HepG2 (cell line): ENCODE measurements at regions not wholly inside any gene's neighbourhood (a gene's known extent, or its start where the extent isn't known, plus 50 kb on each side); places are given as distances from the start of the nearest gene placed in this dataset.

Source experiments
- ATAC-seq: fragments of 200-7000 bp; cut with Tn5 transposase; 3 replicates; pipeline ENCODE4 v1.9.1; 2020; ENCODE audit warnings: mild to moderate bottlenecking, moderate library complexity
- BruUV-seq: library from RNA; stranded (reverse); fragments of 400-500 nt; replicated peaks from 2 replicates; lab custom pipeline; 2021; lab: Mats Ljungman, UMichigan
- CTCF ChIA-PET: fragments of 300-600 bp; formaldehyde crosslinking; extraction: SDS; loops from one replicate; lab custom pipeline; 2021; ENCODE audit warnings: low total read pairs, inconsistent platforms, low intra/inter-chr PET ratio; lab: Yijun Ruan, JAX
- POLR2A ChIA-PET: fragments of 350-600 bp; sonication (Branson Sonifier 250); formaldehyde crosslinking; loops from one replicate; lab custom pipeline; 2020; ENCODE audit warnings: antibody characterized with exemption, inconsistent platforms; lab: Yijun Ruan, JAX
- DNase-seq: peaks from one replicate; pipeline ENCODE4 v3.0.0-alpha.2; 2015; ENCODE audit warnings: low spot score
- FAIRE-seq: peaks from 3 replicates; lab custom pipeline; 2011; peaks lifted over from hg19 to GRCh38; lab: Jason Lieb, UNC
- H2AFZ ChIP-seq: one replicate; pipeline ENCODE4 v1.6.1; 2011; ENCODE audit warnings: low read length, inconsistent platforms
- H3K27ac ChIP-seq: fragments of 300-600 bp; 3 replicates; pipeline ENCODE4 v1.8.0; 2011; ENCODE audit warnings: mixed run types, mild to moderate bottlenecking, mixed read lengths, low read length, inconsistent platforms; ENCODE audit not compliant: insufficient read depth; ENCODE audit errors: extremely low read length
- H3K27me3 ChIP-seq, 2 experiments: fragments of 200-600 bp in 1 of 2; 2 replicates in 1 of 2; 3 replicates in 1 of 2; pipeline versions ENCODE4 v1.6.0 to v1.8.0; 2011; ENCODE audit warnings: low read length in 2 of 2, mild to moderate bottlenecking in 2 of 2, moderate library complexity in 2 of 2, inconsistent platforms in 1 of 2; ENCODE audit not compliant: insufficient read depth in 2 of 2, control insufficient read depth in 1 of 2
- H3K36me3 ChIP-seq, 2 experiments: fragments of 200-600 bp in 1 of 2; replicated peaks in 1 of 2; 2 replicates in 1 of 2; 3 replicates in 1 of 2; pipeline versions ENCODE4 v1.5.1 to v1.8.0; 2011; ENCODE audit warnings: low read length in 2 of 2, inconsistent platforms in 1 of 2; ENCODE audit not compliant: insufficient read depth in 2 of 2, control insufficient read depth in 1 of 2
- H3K4me1 ChIP-seq: 2 replicates; pipeline ENCODE4 v1.5.1; 2012; ENCODE audit warnings: low read length, inconsistent platforms; ENCODE audit not compliant: insufficient read depth
- H3K4me2 ChIP-seq: 2 replicates; pipeline ENCODE4 v1.6.0; 2011; ENCODE audit warnings: low read depth, low read length, inconsistent platforms
- H3K4me3 ChIP-seq, 3 experiments: fragments of 200-600 bp in 1 of 3; sonication (generic), shearing (Covaris generic) in 1 of 3; replicated peaks in 1 of 3; 2 replicates each; pipeline ENCODE4 v1.5.1; 2011 to 2016; ENCODE audit warnings: low read length in 3 of 3, inconsistent platforms in 2 of 3, low read depth in 2 of 3, mild to moderate bottlenecking in 2 of 3, control low read depth in 1 of 3, mixed read lengths in 1 of 3; ENCODE audit not compliant: insufficient read depth in 1 of 3
- H3K79me2 ChIP-seq: one replicate; pipeline ENCODE4 v1.6.1; 2011; ENCODE audit warnings: low read length, inconsistent platforms; ENCODE audit not compliant: insufficient read depth
- H3K9ac ChIP-seq: 2 replicates; pipeline ENCODE4 v1.6.0; 2011; ENCODE audit warnings: mild to moderate bottlenecking, low read depth, low read length, inconsistent platforms; ENCODE audit not compliant: insufficient read depth
- H3K9me3 ChIP-seq: 2 replicates; pipeline ENCODE4 v1.5.1; 2012; ENCODE audit warnings: mild to moderate bottlenecking, low read length
- H4K20me1 ChIP-seq: 2 replicates; pipeline ENCODE4 v1.6.0; 2011; ENCODE audit warnings: inconsistent platforms, mild to moderate bottlenecking, low read length, moderate library complexity; ENCODE audit not compliant: insufficient read depth
- AGO2 ChIP-seq: fragments of 200-400 bp; formaldehyde crosslinking; optimal IDR thresholded peaks from 2 replicates; pipeline ENCODE3; 2017; ENCODE audit warnings: mild to moderate bottlenecking, low read depth, low read length, moderate library complexity
- CENPT ChIP-seq: sonication (generic); formaldehyde crosslinking; IDR thresholded peaks from 2 replicates; pipeline ENCODE4 v1.8.0; 2022; ENCODE audit warnings: low read depth, mild to moderate bottlenecking, moderate library complexity, missing genetic modification reagents
- DMAP1 ChIP-seq: IDR thresholded peaks from 2 replicates; pipeline ENCODE4 v1.6.1; 2016
- FOXA3 ChIP-seq: IDR thresholded peaks from 2 replicates; pipeline ENCODE4 v1.6.1; 2016; ENCODE audit warnings: missing genetic modification reagents, missing compliant biosample characterization
- MAFF ChIP-seq: IDR thresholded peaks from 2 replicates; pipeline ENCODE4 v1.6.1; 2011; ENCODE audit warnings: low read depth, low read length, improper control_type of control experiment
- NFE2L2 ChIP-seq: fragments of 150-350 bp; IDR thresholded peaks from 2 replicates; pipeline ENCODE4 v1.6.1; 2014; ENCODE audit warnings: low read length
- POLR2AphosphoS2 ChIP-seq: IDR thresholded peaks from 2 replicates; pipeline ENCODE4 v1.6.1; 2011; ENCODE audit warnings: low read depth, low read length, improper control_type of control experiment
- RARA ChIP-seq: IDR thresholded peaks from 2 replicates; pipeline ENCODE4 v1.6.1; 2016; ENCODE audit warnings: missing genetic modification reagents, missing compliant biosample characterization
- SRSF9 ChIP-seq: fragments of 200-400 bp; formaldehyde crosslinking; IDR thresholded peaks from 2 replicates; pipeline ENCODE4 v1.6.1; 2018; ENCODE audit warnings: borderline replicate concordance, mild to moderate bottlenecking, low read depth, low read length; ENCODE audit not compliant: insufficient read depth, poor library complexity, severe bottlenecking
- SSRP1 ChIP-seq: IDR thresholded peaks from 2 replicates; pipeline ENCODE4 v1.6.1; 2016; ENCODE audit warnings: control low read depth
- STAT6 ChIP-seq: sonication (generic); formaldehyde crosslinking; IDR thresholded peaks from 2 replicates; pipeline ENCODE4 v1.4.0; 2020; ENCODE audit warnings: missing genetic modification reagents, mild to moderate bottlenecking, borderline replicate concordance
- ZC3H4 ChIP-seq: sonication (generic); formaldehyde crosslinking; IDR thresholded peaks from 2 replicates; pipeline ENCODE4 v1.4.0; 2020; ENCODE audit warnings: missing genetic modification reagents, borderline replicate concordance
- ZNF552 ChIP-seq: sonication (generic); formaldehyde crosslinking; IDR thresholded peaks from 2 replicates; pipeline ENCODE4 v1.9.0; 2022; ENCODE audit warnings: missing genetic modification reagents, mild to moderate bottlenecking, borderline replicate concordance
- WGBS: methylation state at CpG from one replicate; pipeline ENCODE4 v1.1.6; 2017; ENCODE audit warnings: low lambda C conversion rate; 5-methylcytosine and 5-hydroxymethylcytosine counted together
- in situ Hi-C: cut with HindIII; loops from 2 replicates; pipeline ENCODE4 v1.10.0; 2017; ENCODE audit warnings: low pct_unique_long_range_greater_than_20kb; ENCODE audit not compliant: extremely low pct_ligation_motif_present
- intact Hi-C: fragments of 100-400 bp; cut with micrococcal nuclease; formaldehyde crosslinking; loops from one replicate; pipeline ENCODE4 v1.10.0; 2022; ENCODE audit not compliant: unreplicated experiment

GRCh38 chr15:35305031-35305550 is 220.0 kb upstream of the NANOGP8 start:
- Histone ChIP-seq H3K4me2 (no peak overlapping the region), H3K9me3 (no peaks in the 10 kb centered on the region), H3K4me3 (no peak overlapping the region), H2AFZ (no peak overlapping the region), H3K9ac (no peak overlapping the region), H4K20me1 (no peaks in the 10 kb centered on the region), H3K79me2 (no peaks in the 10 kb centered on the region), H3K36me3 (no peaks in the 10 kb centered on the region), H3K27me3 (no peaks in the 10 kb centered on the region), H3K4me1 (peaks cover 8% of the 10 kb centered on the region), H3K27ac (no peak overlapping the region)
- FAIRE-seq (no peak), DNase-seq (no peak), ATAC-seq (no peak)
- TF ChIP-seq MAFF: no peak
- TF ChIP-seq STAT6: no peak
- no peak for TF ChIP-seq POLR2AphosphoS2
- no peak for TF ChIP-seq ZNF552 (CRISPR knock-in tag)
- no peak for TF ChIP-seq DMAP1 (CRISPR knock-in tag)
- no peak for TF ChIP-seq SSRP1 (CRISPR knock-in tag)
- no peak for TF ChIP-seq FOXA3
- no peak for TF ChIP-seq NFE2L2
- WGBS: 84% methylated on average over 2 of the region's 2 CpGs
- in situ Hi-C loops (no loop called here), intact Hi-C loops (no loop called here)
- ChIA-PET CTCF (no interaction called here), POLR2A (no interaction called here)
- BruUV-seq: no TSS peak

GRCh38 chr15:35304389-35304788 is 219.3 kb upstream of the NANOGP8 start:
- Histone ChIP-seq H3K4me3 (no peak overlapping the region), H3K36me3 (no peaks in the 10 kb centered on the region), H4K20me1 (no peaks in the 10 kb centered on the region), H3K27me3 (no peaks in the 10 kb centered on the region), H3K79me2 (no peaks in the 10 kb centered on the region), H3K9ac (no peak overlapping the region), H3K27ac (no peak overlapping the region), H3K4me2 (no peak overlapping the region), H2AFZ (no peak overlapping the region), H3K4me1 (peaks cover 8% of the 10 kb centered on the region), H3K9me3 (no peaks in the 10 kb centered on the region)
- WGBS: 77% methylated on average over 2 of the region's 2 CpGs
- intact Hi-C loops (no loop called here), in situ Hi-C loops (no loop called here)
- ATAC-seq: no peak
- CTCF ChIA-PET: no interaction called here
- TF ChIP-seq ZC3H4 (CRISPR knock-in tag) (no peak), RARA (no peak), AGO2 (no peak), CENPT (no peak), SRSF9 (no peak)
- no peak for FAIRE-seq
- no peak for DNase-seq
- BruUV-seq: no TSS peak
- POLR2A ChIA-PET: no interaction called here
